ENCODE measurements at regions not wholly inside any gene's neighbourhood (a gene's known extent, or its start where the extent isn't known, plus 50 kb on each side); places are given as distances from the start of the nearest gene placed in this dataset.
"Not testable (repeated sequence)": the region's sequence is repeated elsewhere in the genome, so short reads cannot be mapped to it uniquely, and the experiment has no call there.

- not testable (repeated sequence) for DNase-seq
Measured at GRCh38 chr2:166641516-166641915, 147.5 kb upstream of the SCN7A start.

- DNase-seq = no peak
Measured at GRCh38 chr2:166637051-166637450, 143.0 kb upstream of the SCN7A start.

- no peak for DNase-seq
Measured at GRCh38 chr2:166634706-166635105, 140.7 kb upstream of the SCN7A start.

GRCh38 chr2:166632616-166633015 lies 138.6 kb upstream of the SCN7A start:
- no peak for DNase-seq

GRCh38 chr2:166628478-166629136 lies 134.6 kb upstream of the SCN7A start:
- no peak for DNase-seq

GRCh38 chr2:166627893-166628292 lies 133.8 kb upstream of the SCN7A start:
- no peak for DNase-seq

GRCh38 chr2:166625670-166626069 lies 131.6 kb upstream of the SCN7A start:
- DNase-seq = no peak

GRCh38 chr2:166614503-166614902 lies 120.5 kb upstream of the SCN7A start:
- no peak for DNase-seq

- DNase-seq = no peak
Measured at GRCh38 chr2:166614029-166614428, 120.0 kb upstream of the SCN7A start.

- DNase-seq = no peak
Measured at GRCh38 chr2:166613226-166613625, 119.2 kb upstream of the SCN7A start.

GRCh38 chr2:166612214-166612613 lies 118.2 kb upstream of the SCN7A start:
- no peak for DNase-seq

GRCh38 chr2:166610913-166611305 lies 116.9 kb upstream of the SCN7A start:
- no peak for DNase-seq

GRCh38 chr2:166610180-166610912 lies 116.3 kb upstream of the SCN7A start:
- DNase-seq = no peak

GRCh38 chr2:166609183-166609959 lies 115.3 kb upstream of the SCN7A start:
- DNase-seq = no peak

GRCh38 chr2:166607880-166608279 lies 113.8 kb upstream of the SCN7A start:
- DNase-seq = no peak

- DNase-seq = no peak
Measured at GRCh38 chr2:166593403-166593802, 99.4 kb upstream of the SCN7A start.

- DNase-seq = no peak
Measured at GRCh38 chr2:166592750-166593149, 98.7 kb upstream of the SCN7A start.

- no peak for DNase-seq
Measured at GRCh38 chr2:166591226-166591625, 97.2 kb upstream of the SCN7A start.

- peak; percentile 5 to 6 for DNase-seq
Measured at GRCh38 chr2:166573391-166573790, 79.3 kb upstream of the SCN7A start.

- no peak for DNase-seq
Measured at GRCh38 chr2:166572937-166573336, 78.9 kb upstream of the SCN7A start.

GRCh38 chr2:166568409-166568808 lies 74.4 kb upstream of the SCN7A start:
- no peak for DNase-seq

GRCh38 chr2:166565501-166565900 lies 71.5 kb upstream of the SCN7A start:
- no peak for DNase-seq

GRCh38 chr2:166563894-166564293 lies 69.8 kb upstream of the SCN7A start:
- DNase-seq = no peak

Measured in right lung (tissue), 2 donors.